Hepatocyte (in vitro differentiated cells): ENCODE measurements at regions not wholly inside any gene's neighbourhood (a gene's known extent, or its start where the extent isn't known, plus 50 kb on each side); places are given as distances from the start of the nearest gene placed in this dataset.

ENCODE experiments used
- CTCF ChIP-seq: fragments of 200-600 bp; sonication (generic); IDR thresholded peaks from 2 replicates; pipeline ENCODE4 v1.5.1; 2016; ENCODE audit warnings: antibody characterized with exemption, mild to moderate bottlenecking; ENCODE audit not compliant: poor library complexity
- EZH2 ChIP-seq: fragments of 200-600 bp; sonication (generic); IDR thresholded peaks from 2 replicates; pipeline ENCODE4 v1.6.1; 2016; ENCODE audit warnings: antibody characterized with exemption, mild to moderate bottlenecking, borderline replicate concordance

GRCh38 chr5:175819090-175819425 lies 52.3 kb upstream of the CPLX2 start:
- TF ChIP-seq CTCF (no peak), EZH2 (no peak)
